Testis (tissue), 2 donors: ENCODE measurements at regions not wholly inside any gene's neighbourhood (a gene's known extent, or its start where the extent isn't known, plus 50 kb on each side); places are given as distances from the start of the nearest gene placed in this dataset.

Experiments
- DNase-seq: peaks from one replicate; pipeline ENCODE4 v3.0.0-alpha.2; 2019
- H3K27ac ChIP-seq, 2 donors: fragments of 200-600 bp; sonication (generic); one replicate each; pipeline ENCODE4 v1.5.1; 2019
- H3K27me3 ChIP-seq: fragments of 200-600 bp; sonication (generic); one replicate; pipeline ENCODE4 v1.5.1; 2019
- H3K36me3 ChIP-seq: fragments of 200-600 bp; sonication (generic); one replicate; pipeline ENCODE4 v1.5.1; 2017; ENCODE audit warnings: low read depth; ENCODE audit errors: missing control alignments
- H3K4me1 ChIP-seq: fragments of 200-600 bp; sonication (generic); one replicate; pipeline ENCODE4 v1.5.1; 2019
- H3K4me3 ChIP-seq, 2 donors: fragments of 200-600 bp; sonication (generic); one replicate each; pipeline ENCODE4 v1.5.1; 2017 to 2019
- H3K9me3 ChIP-seq: fragments of 200-600 bp; sonication (generic); one replicate; pipeline ENCODE4 v1.5.1; 2017
- POLR2A ChIP-seq: fragments of 450-650 bp; IDR thresholded peaks from one replicate; pipeline ENCODE4 v1.6.1; 2017; ENCODE audit warnings: antibody characterized with exemption, mild to moderate bottlenecking, moderate library complexity
- WGBS, 2 donors: methylation state at CpG; one replicate each; pipeline ENCODE4 v1.1.5; 2018; 5-methylcytosine and 5-hydroxymethylcytosine counted together
- intact Hi-C: fragments of 100-400 bp; cut with DNase I; formaldehyde crosslinking; loops from one replicate; pipeline ENCODE4 v1.15.1; 2023; ENCODE audit warnings: low total_unique reads
- TF ChIP-seq, protein P1 (sequence below), 3 experiments: fragments of 450-650 bp in 2 of 3; fragments of 200-600 bp in 1 of 3; sonication (generic) in 1 of 3; IDR thresholded peaks; one replicate each; pipeline ENCODE4 v1.5.1; 2016 to 2019; ENCODE audit warnings: antibody characterized with exemption in 3 of 3, mild to moderate bottlenecking in 2 of 3, moderate library complexity in 1 of 3

DNA sequence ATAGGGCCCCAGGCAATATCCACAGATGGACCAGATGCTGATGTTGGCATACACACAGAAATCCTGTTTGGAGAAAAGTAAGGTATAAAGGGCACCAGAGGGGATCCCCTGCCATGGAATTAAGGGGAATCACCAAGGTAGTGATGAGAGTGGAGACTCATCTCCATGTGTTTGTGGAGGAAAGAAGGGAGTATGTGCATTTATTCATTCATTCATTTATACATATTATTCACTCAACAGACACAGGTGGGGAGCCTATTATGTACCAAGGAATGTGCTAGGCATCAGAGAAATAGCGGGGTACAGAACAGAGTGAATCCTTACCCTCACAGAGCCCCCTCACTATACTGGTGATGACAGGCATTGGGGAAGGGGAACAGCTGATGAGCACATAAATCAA is 116.8 kb upstream of the IL12B start:
- no peaks in the 10 kb centered on the region for H3K36me3 ChIP-seq
- H3K4me3 ChIP-seq, result no peak overlapping the region
- H3K4me1 ChIP-seq, result peaks cover 7% of the 10 kb centered on the region
- no peaks in the 10 kb centered on the region for H3K9me3 ChIP-seq
- WGBS, 2 donors, result 88 to 89% methylated on average over 1 of the region's 1 CpG
- no peaks in the 10 kb centered on the region for H3K27me3 ChIP-seq
- DNase-seq, result no peak
- H3K27ac ChIP-seq, result no peak overlapping the region
- intact Hi-C loops, result loop anchor here (10.0 kb wide), 2 partner anchors 468 to 538 kb away; partner anchors contain the start of gene ADRA1B
- TF ChIP-seq, protein P1, sequence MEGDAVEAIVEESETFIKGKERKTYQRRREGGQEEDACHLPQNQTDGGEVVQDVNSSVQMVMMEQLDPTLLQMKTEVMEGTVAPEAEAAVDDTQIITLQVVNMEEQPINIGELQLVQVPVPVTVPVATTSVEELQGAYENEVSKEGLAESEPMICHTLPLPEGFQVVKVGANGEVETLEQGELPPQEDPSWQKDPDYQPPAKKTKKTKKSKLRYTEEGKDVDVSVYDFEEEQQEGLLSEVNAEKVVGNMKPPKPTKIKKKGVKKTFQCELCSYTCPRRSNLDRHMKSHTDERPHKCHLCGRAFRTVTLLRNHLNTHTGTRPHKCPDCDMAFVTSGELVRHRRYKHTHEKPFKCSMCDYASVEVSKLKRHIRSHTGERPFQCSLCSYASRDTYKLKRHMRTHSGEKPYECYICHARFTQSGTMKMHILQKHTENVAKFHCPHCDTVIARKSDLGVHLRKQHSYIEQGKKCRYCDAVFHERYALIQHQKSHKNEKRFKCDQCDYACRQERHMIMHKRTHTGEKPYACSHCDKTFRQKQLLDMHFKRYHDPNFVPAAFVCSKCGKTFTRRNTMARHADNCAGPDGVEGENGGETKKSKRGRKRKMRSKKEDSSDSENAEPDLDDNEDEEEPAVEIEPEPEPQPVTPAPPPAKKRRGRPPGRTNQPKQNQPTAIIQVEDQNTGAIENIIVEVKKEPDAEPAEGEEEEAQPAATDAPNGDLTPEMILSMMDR (IDR thresholded peaks at IDR 0.05), result no peak

DNA sequence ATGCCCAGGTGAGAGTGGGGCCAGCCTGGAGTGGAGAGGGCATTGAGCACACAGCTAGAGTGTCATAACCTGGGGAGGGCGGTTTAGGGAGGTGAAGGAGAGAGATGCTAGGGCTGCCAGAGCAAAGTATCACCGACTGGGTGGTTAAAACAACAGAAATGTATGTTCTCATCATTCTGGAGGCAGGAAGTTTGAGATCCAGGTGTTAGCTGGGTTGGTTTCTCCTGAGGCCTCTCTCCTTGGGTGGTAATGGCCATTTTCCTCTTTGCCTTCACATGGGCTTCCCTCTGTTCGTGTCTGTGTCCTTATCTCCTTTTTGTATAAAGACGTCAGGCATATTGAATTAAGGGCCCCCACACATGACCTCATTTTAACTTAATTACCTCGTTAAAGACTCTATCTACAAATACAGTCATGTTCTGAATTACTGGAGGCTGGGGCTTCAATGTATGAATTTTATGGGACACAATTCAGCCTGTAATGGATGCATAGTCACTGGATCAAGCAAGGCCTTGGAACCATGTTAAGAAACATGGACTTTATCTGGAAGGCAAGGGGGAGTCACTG is 118.6 kb upstream of the IL12B start:
- TF ChIP-seq POLR2A, result no peak
- TF ChIP-seq, protein P1 (IDR thresholded peaks at IDR 0.05), result no peak
- Histone ChIP-seq H3K9me3 (no peaks in the 10 kb centered on the region), H3K4me1 (peaks cover 7% of the 10 kb centered on the region), H3K36me3 (no peaks in the 10 kb centered on the region), H3K4me3 (no peak overlapping the region), H3K27me3 (no peaks in the 10 kb centered on the region), H3K27ac (no peak overlapping the region)
- intact Hi-C loops, result loop anchor here (10.0 kb wide), 2 partner anchors 466 to 536 kb away; partner anchors contain the start of gene ADRA1B
- WGBS, 2 donors, result 76 to 82% methylated on average over 5 of the region's 5 CpGs
- DNase-seq, result no peak

DNA sequence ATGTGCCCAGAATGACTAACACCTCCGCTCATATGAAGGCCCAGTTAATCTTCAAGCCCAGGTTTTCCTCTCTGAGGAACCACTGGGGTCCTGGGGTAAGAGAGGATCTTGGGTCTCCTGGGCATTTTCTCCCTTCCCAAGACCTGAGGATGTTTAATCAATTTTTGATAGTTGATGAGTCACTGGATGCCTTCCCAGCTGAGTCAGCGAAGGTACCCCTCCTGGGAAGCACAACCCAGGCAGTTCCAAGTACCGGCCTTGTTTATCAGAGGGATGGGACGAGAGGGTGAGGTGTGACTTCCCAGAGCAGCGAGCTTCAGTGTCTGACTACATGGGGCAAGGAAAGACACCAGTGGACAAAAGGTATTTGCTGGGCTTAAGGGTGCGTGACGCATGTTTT is 119.6 kb upstream of the IL12B start:
- H3K27ac ChIP-seq, result no peak overlapping the region
- H3K27me3 ChIP-seq, result no peaks in the 10 kb centered on the region
- TF ChIP-seq POLR2A, result no peak
- 94 to 95% methylated on average over 7 of the region's 7 CpGs for WGBS, 2 donors
- intact Hi-C loops, result loop anchor here (10.0 kb wide), 2 partner anchors 465 to 535 kb away; partner anchors contain the start of gene ADRA1B
- no peak for DNase-seq
- no peak overlapping the region for H3K4me3 ChIP-seq
- H3K36me3 ChIP-seq, result no peaks in the 10 kb centered on the region
- H3K4me1 ChIP-seq, result peaks cover 7% of the 10 kb centered on the region
- H3K9me3 ChIP-seq, result no peaks in the 10 kb centered on the region

DNA sequence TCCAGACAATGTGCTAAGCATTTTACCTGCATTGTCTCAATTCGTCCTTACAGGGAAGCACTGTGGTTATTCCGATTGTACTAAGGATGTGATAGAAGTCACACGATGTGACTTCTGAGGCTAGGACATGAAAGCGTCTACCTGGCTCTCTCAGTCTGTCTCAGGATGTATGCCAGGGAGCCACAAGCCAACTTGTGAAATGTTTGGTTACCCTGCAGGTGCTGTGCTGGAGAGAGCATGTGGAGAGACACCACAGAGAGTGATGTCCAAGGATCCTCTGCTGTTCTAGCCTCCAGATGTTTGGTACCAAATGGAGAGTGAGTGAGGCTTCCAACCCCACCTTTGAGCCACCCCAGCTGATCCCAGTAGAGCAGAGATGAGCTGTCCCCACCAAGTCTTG is 120.1 kb upstream of the IL12B start:
- Histone ChIP-seq H3K36me3 (no peaks in the 10 kb centered on the region), H3K9me3 (no peaks in the 10 kb centered on the region), H3K4me1 (peaks cover 7% of the 10 kb centered on the region), H3K4me3 (no peak overlapping the region), H3K27ac (no peak overlapping the region), H3K27me3 (no peaks in the 10 kb centered on the region)
- intact Hi-C loops, result no loop called here
- WGBS, 2 donors, result 93 to 99% methylated on average over 4 of the region's 4 CpGs
- TF ChIP-seq POLR2A, result no peak
- TF ChIP-seq, protein P1 (IDR thresholded peaks at IDR 0.05), result no peak
- no peak for DNase-seq

DNA sequence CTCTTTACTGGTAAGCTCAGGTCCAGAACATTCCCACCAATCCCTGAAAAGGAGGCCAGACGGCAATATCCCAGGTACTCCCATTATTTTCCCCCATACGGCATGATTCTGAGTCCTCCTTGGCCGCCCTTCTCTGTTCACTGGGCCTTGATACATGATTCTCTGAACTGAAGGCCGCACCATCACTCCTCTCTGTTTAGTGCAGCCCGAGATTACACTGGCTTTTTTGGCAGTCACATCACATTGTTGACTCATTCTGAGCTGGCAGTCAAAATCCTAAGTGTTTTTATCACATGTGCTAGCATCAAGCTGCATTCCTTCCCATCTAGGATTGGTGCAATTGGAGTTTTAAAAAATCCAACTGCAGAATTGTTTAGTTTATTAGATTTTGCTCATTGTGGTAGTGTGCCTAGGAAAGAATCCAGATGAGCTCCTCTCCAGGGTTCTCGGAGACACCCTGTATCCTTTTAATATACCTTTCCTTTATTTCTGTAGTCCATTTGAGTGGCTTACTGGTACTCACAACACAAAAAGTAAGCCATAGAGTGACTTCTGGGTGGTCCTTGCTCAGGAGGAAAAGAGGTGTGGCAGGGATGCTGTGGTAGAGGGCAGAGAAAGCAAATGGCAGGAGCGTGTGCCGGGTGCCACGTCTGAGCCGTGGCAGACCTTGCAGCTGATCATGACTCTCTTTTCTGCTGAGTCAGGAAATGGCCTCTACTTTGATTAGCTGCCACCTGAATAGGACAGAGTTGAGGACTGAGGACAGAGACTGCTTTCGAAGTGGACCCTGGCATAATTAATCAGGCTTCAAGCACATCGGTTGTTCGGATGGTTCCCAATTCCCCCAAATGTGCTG is 121.1 kb upstream of the IL12B start:
- no peak for TF ChIP-seq POLR2A
- TF ChIP-seq, protein P1 (IDR thresholded peaks at IDR 0.05), result no peak
- intact Hi-C loops, result no loop called here
- 71 to 76% methylated on average over 13 of the region's 13 CpGs for WGBS, 2 donors

More for the DNA sequence above, 121.1 kb upstream of the IL12B start:
- Histone ChIP-seq H3K36me3 (no peaks in the 10 kb centered on the region), H3K9me3 (no peaks in the 10 kb centered on the region), H3K4me1 (peaks cover 7% of the 10 kb centered on the region), H3K27me3 (no peaks in the 10 kb centered on the region), H3K4me3 (no peak overlapping the region), H3K27ac (no peak overlapping the region)
- peak; percentile 72 for DNase-seq
